Ishikawa (cell line): ENCODE measurements at regions not wholly inside any gene's neighbourhood (a gene's known extent, or its start where the extent isn't known, plus 50 kb on each side); places are given as distances from the start of the nearest gene placed in this dataset.

Experiments
- CEBPB ChIP-seq: IDR thresholded peaks from 2 replicates; pipeline ENCODE4 v1.6.1; 2012
- CREB1 ChIP-seq: IDR thresholded peaks from 2 replicates; pipeline ENCODE4 v1.6.1; 2012; ENCODE audit warnings: low read depth
- EGR1 ChIP-seq: IDR thresholded peaks from 2 replicates; pipeline ENCODE4 v1.6.1; 2012
- EP300 ChIP-seq: IDR thresholded peaks from 2 replicates; pipeline ENCODE4 v1.6.1; 2012; ENCODE audit warnings: borderline replicate concordance
- FOXM1 ChIP-seq: IDR thresholded peaks from 2 replicates; pipeline ENCODE4 v1.6.1; 2012; ENCODE audit warnings: low read depth, borderline replicate concordance
- NFIC ChIP-seq: IDR thresholded peaks from 2 replicates; pipeline ENCODE4 v1.6.1; 2012
- RAD21 ChIP-seq: IDR thresholded peaks from 2 replicates; pipeline ENCODE4 v1.6.1; 2012; ENCODE audit warnings: low read depth
- TAF1 ChIP-seq: IDR thresholded peaks from 2 replicates; pipeline ENCODE4 v1.6.1; 2012; ENCODE audit warnings: low read depth, mild to moderate bottlenecking
- TCF12 ChIP-seq: IDR thresholded peaks from 2 replicates; pipeline ENCODE4 v1.6.1; 2012; ENCODE audit warnings: low read depth
- TEAD4 ChIP-seq: IDR thresholded peaks from 2 replicates; pipeline ENCODE4 v1.6.1; 2012
- YY1 ChIP-seq: IDR thresholded peaks from 2 replicates; pipeline ENCODE4 v1.6.1; 2012; ENCODE audit warnings: low read depth
- ZBTB7A ChIP-seq: IDR thresholded peaks from 2 replicates; pipeline ENCODE4 v1.6.1; 2012; ENCODE audit warnings: low read depth
- TF ChIP-seq, protein P1 (sequence below): IDR thresholded peaks from 2 replicates; pipeline ENCODE4 v1.6.1; 2012
- TF ChIP-seq, protein P2 (sequence below): IDR thresholded peaks from 2 replicates; pipeline ENCODE4 v1.6.1; 2012; ENCODE audit warnings: low read depth, mild to moderate bottlenecking
- TF ChIP-seq, protein P3 (sequence below): IDR thresholded peaks from 2 replicates; pipeline ENCODE4 v1.6.1; 2012

DNA sequence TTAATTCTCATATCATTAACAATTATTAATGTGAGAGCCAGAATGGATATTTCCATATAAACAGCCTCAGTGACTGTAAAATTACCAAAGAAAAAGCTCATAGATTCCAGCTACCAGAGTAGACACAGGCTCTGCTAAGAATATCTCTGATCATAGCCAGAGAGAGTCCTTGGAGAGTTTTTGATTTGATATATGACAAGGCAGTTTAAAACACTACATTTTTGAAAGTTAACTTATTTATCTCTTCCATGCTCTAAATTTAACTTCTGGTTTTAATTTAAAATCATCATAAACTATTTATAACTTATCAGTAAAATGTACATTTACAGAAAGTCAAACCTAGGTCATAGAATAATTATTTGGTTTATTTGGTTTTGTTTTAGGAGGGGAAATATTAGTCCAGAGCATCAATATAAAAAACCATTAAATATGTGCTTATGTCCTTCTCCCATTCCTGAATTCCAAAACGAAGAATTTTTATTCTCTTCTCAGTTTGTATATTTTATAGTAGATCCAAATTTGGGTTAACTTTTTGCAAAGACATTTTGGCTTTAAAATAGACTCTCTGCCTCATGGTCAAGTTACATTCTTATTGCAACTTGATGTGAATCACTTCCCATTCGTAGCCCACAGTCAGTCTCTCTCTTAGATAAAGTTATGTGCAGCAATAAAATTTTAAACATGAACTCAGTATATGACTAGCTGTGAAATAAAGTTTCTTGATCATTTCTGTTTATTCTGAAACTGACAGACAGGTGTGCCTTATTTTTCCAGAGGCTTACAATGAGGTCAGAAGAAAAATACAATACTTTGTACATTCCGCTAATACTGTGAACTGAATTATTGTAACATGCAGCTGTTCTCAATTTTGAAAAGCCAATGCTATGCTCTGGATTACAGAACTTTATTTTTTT, 267.1 kb downstream of the PAPSS1 start:
- TF ChIP-seq EP300 = no peak
- no peak for TF ChIP-seq EGR1
- TF ChIP-seq YY1 = no peak

DNA sequence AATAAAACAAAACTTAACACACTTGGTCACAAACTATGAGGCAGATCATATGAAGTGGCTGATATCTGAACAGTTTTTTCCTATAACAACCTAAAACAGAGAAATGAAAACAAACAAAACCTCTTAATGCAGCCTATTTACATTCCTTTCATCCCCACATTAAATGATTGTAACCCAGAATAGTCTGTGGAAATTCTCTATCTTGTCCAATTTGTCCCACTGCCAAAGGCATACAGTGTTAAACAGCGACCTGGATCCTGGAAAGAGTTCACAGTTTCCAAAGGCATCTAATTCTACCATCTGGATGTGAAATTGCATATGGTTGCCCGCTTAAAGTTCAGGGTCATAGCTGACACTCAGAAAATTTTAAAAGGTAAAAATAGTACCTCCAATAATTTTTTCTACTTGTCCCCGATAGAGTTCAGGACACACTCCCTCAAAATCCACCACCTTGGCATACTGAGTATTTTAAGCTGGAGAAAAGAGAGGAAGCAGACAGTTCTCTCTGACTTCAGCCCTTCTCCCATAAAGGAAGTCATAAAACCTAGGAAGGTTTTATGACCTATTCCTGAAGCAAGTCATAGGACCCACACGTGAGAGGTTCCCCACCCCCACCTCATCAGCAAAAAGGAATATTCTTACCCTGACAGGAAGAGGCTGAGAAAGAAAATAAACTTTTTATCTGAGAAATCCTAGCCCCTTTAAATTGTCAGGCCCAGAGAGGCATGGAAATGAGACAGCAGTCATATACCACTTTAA, 270.2 kb downstream of the PAPSS1 start:
- TF ChIP-seq FOXM1 = no peak

DNA sequence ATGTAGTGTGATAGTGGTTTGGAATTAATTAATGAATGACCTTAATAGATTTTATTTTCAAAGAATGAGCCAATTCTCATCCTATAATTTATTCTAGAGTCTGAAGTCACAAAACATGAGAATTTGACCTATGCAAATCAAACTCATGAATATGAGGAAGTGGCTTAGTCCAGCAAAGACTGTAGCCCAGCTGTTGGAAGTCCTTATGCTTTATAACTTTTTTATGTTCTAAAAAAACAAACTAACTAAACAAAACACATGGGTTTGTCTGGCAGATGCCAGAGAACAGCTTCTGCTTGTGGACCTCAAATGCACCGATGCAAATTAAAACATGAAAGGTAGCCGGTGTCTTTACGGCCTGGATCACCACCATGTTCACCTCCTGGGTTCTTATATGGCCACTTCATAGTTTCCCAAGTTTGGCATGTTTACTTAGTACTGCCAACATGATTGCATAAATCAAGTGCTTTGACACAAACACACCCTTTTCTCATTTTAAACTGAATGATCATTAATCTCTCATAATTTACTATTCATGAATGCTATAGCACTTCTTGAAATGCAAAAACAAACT, 277.4 kb downstream of the PAPSS1 start:
- TF ChIP-seq CEBPB = no peak
- TF ChIP-seq TAF1 = no peak
- TF ChIP-seq, protein P1, sequence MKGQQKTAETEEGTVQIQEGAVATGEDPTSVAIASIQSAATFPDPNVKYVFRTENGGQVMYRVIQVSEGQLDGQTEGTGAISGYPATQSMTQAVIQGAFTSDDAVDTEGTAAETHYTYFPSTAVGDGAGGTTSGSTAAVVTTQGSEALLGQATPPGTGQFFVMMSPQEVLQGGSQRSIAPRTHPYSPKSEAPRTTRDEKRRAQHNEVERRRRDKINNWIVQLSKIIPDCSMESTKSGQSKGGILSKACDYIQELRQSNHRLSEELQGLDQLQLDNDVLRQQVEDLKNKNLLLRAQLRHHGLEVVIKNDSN = no peak
- no peak for TF ChIP-seq ZBTB7A
- no peak for TF ChIP-seq RAD21
- TF ChIP-seq EP300 = no peak
- TF ChIP-seq TEAD4 = no peak
- no peak for TF ChIP-seq TCF12
- TF ChIP-seq, protein P2, sequence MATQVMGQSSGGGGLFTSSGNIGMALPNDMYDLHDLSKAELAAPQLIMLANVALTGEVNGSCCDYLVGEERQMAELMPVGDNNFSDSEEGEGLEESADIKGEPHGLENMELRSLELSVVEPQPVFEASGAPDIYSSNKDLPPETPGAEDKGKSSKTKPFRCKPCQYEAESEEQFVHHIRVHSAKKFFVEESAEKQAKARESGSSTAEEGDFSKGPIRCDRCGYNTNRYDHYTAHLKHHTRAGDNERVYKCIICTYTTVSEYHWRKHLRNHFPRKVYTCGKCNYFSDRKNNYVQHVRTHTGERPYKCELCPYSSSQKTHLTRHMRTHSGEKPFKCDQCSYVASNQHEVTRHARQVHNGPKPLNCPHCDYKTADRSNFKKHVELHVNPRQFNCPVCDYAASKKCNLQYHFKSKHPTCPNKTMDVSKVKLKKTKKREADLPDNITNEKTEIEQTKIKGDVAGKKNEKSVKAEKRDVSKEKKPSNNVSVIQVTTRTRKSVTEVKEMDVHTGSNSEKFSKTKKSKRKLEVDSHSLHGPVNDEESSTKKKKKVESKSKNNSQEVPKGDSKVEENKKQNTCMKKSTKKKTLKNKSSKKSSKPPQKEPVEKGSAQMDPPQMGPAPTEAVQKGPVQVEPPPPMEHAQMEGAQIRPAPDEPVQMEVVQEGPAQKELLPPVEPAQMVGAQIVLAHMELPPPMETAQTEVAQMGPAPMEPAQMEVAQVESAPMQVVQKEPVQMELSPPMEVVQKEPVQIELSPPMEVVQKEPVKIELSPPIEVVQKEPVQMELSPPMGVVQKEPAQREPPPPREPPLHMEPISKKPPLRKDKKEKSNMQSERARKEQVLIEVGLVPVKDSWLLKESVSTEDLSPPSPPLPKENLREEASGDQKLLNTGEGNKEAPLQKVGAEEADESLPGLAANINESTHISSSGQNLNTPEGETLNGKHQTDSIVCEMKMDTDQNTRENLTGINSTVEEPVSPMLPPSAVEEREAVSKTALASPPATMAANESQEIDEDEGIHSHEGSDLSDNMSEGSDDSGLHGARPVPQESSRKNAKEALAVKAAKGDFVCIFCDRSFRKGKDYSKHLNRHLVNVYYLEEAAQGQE = no peak
- TF ChIP-seq, protein P3, sequence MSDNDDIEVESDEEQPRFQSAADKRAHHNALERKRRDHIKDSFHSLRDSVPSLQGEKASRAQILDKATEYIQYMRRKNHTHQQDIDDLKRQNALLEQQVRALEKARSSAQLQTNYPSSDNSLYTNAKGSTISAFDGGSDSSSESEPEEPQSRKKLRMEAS = no peak
- TF ChIP-seq EGR1 = no peak
- TF ChIP-seq CREB1 = no peak
- TF ChIP-seq NFIC = no peak
- no peak for TF ChIP-seq YY1

DNA sequence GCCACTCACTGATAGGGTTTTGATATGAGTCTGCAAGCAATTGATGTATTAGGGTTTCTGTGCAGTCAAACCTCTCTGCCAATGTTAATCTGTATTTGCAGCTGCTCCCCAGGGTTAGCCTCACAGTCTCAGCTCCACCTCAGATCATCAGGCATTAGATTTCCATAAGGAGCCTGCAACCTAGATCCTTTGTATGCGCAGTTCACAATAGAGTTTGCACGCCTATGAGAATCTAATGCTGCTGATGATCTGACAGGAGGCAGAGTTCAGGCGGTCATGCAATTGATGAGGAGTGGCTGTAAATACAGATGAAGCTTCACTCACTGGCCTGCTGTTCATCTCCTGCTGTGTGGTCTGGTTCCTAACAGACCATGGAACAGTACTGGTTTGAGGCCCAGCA, 280.6 kb downstream of the PAPSS1 start:
- TF ChIP-seq FOXM1 = no peak
- no peak for TF ChIP-seq CEBPB
- TF ChIP-seq TAF1 = no peak

DNA sequence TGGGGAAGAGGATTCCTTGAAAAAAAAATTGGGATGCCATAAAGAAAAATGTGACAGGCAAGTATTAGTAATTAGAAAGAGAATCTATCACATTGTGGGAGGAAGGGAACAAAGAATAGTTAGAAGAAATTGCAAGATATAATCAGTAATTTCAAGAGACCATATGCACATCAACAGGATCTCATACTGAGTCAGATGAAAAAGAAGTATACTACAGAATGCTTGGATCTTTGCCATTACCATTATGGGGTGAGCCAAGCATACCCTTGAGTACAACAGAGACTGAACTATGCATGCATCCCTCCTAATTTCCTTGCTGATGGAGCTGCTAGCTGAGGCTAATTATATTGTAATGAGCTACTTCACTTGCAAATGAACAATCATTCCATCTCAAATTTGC, 287.6 kb downstream of the PAPSS1 start:
- TF ChIP-seq TEAD4 (no peak), RAD21 (no peak), NFIC (no peak), FOXM1 (no peak), TAF1 (no peak), TCF12 (no peak)
- TF ChIP-seq, protein P3 = no peak
- TF ChIP-seq, protein P2 = no peak

DNA sequence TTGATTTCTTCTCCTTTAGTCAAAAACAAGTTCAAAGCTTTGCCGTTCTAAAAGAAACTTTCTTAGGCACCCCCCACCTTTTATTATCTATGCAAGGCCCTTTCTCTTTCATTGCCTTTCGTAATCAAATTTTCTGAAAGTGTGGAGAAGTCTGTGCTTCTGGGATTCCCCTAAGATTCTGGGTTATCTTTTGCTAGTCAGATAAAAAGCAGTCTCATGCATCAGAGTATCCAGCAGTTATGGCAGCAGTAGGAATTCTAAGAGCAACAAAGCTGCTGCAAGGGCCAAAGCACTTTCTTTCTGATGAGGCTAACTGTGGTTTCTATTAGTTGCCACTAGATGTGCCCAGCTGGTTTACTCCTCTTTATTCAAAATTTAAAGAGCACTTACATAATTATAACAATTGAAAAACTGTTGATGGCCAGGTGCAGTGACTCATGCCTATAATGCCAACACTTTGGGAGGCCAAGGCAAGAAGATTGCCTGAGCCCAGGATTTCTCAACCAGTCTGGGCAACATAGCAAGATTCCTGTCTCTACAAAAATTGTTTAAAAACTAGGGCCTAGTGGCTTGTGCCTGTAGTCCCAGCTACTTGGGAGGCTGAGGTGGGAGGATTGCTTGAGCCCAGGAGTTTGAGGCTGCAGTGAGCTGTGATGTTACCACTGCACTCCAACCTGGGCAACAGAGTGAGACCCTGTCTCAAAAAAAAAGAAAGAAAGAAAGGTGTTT, 296.2 kb downstream of the PAPSS1 start:
- TF ChIP-seq TCF12 = no peak
- TF ChIP-seq EGR1 = no peak
- TF ChIP-seq FOXM1 = no peak
- TF ChIP-seq, protein P1 = no peak
- no peak for TF ChIP-seq CREB1
- no peak for TF ChIP-seq TEAD4
- TF ChIP-seq ZBTB7A = no peak
